MCF 10A (cell line): ENCODE measurements at regions not wholly inside any gene's neighbourhood (a gene's known extent, or its start where the extent isn't known, plus 50 kb on each side); places are given as distances from the start of the nearest gene placed in this dataset.

Experiments used
- BruUV-seq: library from RNA; stranded (reverse); fragments of 400-500 nt; replicated peaks from 2 replicates; lab custom pipeline; 2021; lab: Mats Ljungman, UMichigan
- CTCF ChIA-PET: fragments of 300-600 bp; sonication (Branson Sonifier 250); formaldehyde crosslinking; extraction: SDS; loops from one replicate; lab custom pipeline; 2021; ENCODE audit warnings: antibody characterized with exemption, inconsistent platforms; lab: Yijun Ruan, JAX
- POLR2A ChIA-PET: fragments of 300-600, 350-650 bp; sonication (Branson Sonifier 250); formaldehyde crosslinking; extraction: SDS; loops from one replicate; lab custom pipeline; 2020; ENCODE audit warnings: antibody characterized with exemption, inconsistent platforms; lab: Yijun Ruan, JAX
- DNase-seq: peaks from one replicate; pipeline ENCODE4 v3.0.0-alpha.2; 2018; ENCODE audit not compliant: unreplicated experiment
- H3K27ac Mint-ChIP-seq: one replicate; pipeline ENCODE4 v1.8.0; 2022; ENCODE audit warnings: mild to moderate bottlenecking, low read depth, mixed read lengths; ENCODE audit not compliant: unreplicated experiment
- H3K27me3 Mint-ChIP-seq: one replicate; pipeline ENCODE4 v1.8.0; 2022; ENCODE audit warnings: mixed read lengths; ENCODE audit not compliant: insufficient read depth, unreplicated experiment
- H3K36me3 Mint-ChIP-seq: one replicate; pipeline ENCODE4 v1.8.0; 2022; ENCODE audit warnings: mild to moderate bottlenecking, moderate library complexity, mixed read lengths; ENCODE audit not compliant: insufficient read depth, unreplicated experiment
- H3K4me1 Mint-ChIP-seq: one replicate; pipeline ENCODE4 v1.8.0; 2022; ENCODE audit warnings: mixed read lengths; ENCODE audit not compliant: insufficient read depth, unreplicated experiment
- H3K4me3 Mint-ChIP-seq: one replicate; pipeline ENCODE4 v1.8.0; 2022; ENCODE audit warnings: mild to moderate bottlenecking, moderate library complexity, mixed read lengths; ENCODE audit not compliant: unreplicated experiment
- H3K9me3 Mint-ChIP-seq: one replicate; pipeline ENCODE4 v1.8.0; 2022; ENCODE audit warnings: mixed read lengths; ENCODE audit not compliant: unreplicated experiment
- CTCF ChIP-seq: fragments of 200-600 bp; IDR thresholded peaks from one replicate; pipeline ENCODE4 v1.8.0; 2022; ENCODE audit warnings: antibody characterized with exemption, mild to moderate bottlenecking; ENCODE audit not compliant: unreplicated experiment
- intact Hi-C: fragments of 100-400 bp; cut with micrococcal nuclease; formaldehyde crosslinking; loops from 2 replicates; pipeline ENCODE4 v1.14.1; 2022

GRCh38 chr17:77540531-77540930, 399.8 kb downstream of the SEC14L1 start:
- BruUV-seq: no TSS peak
- no peak for DNase-seq
- Mint-ChIP-seq H3K4me3 (no peak overlapping the region), H3K27ac (no peak overlapping the region), H3K27me3 (peaks cover 44% of the 10 kb centered on the region), H3K4me1 (no peaks in the 10 kb centered on the region), H3K9me3 (no peaks in the 10 kb centered on the region), H3K36me3 (no peaks in the 10 kb centered on the region)
- intact Hi-C loops: loop anchor here (5.0 kb wide), 2 partner anchors 232 to 347 kb away; no protein-coding TSS in a partner anchor
- CTCF ChIA-PET: interaction anchor here (0.7 to 5.3 kb wide), 5 partner anchors 10 to 476 kb away, joined by 3 to 123 read pairs (median 5); no protein-coding TSS in a partner anchor
- POLR2A ChIA-PET: no interaction called here
- no peak for TF ChIP-seq CTCF

- CTCF ChIA-PET: interaction anchor here (0.7 to 5.3 kb wide), 3 partner anchors 11 to 474 kb away, joined by 3 to 123 read pairs (median 5); no protein-coding TSS in a partner anchor
- Mint-ChIP-seq H3K4me1 (no peaks in the 10 kb centered on the region), H3K4me3 (no peak overlapping the region), H3K9me3 (no peaks in the 10 kb centered on the region), H3K27ac (no peak overlapping the region), H3K36me3 (no peaks in the 10 kb centered on the region), H3K27me3 (peaks cover 44% of the 10 kb centered on the region)
- BruUV-seq: no TSS peak
- no peak for TF ChIP-seq CTCF
- intact Hi-C loops: loop anchor here (5.0 kb wide), 2 partner anchors 231 to 346 kb away; no protein-coding TSS in a partner anchor
- POLR2A ChIA-PET: no interaction called here
- DNase-seq: no peak
Observed at GRCh38 chr17:77540975-77541374, 400.2 kb downstream of the SEC14L1 start.

GRCh38 chr17:77542011-77542410, 401.2 kb downstream of the SEC14L1 start:
- intact Hi-C loops: loop anchor here (1.0 to 5.0 kb wide), 4 partner anchors 107 to 472 kb away; no protein-coding TSS in a partner anchor
- no peak for TF ChIP-seq CTCF
- H3K4me1 Mint-ChIP-seq: no peaks in the 10 kb centered on the region
- no peak overlapping the region for H3K4me3 Mint-ChIP-seq
- no peaks in the 10 kb centered on the region for H3K36me3 Mint-ChIP-seq
- DNase-seq: no peak
- no peak overlapping the region for H3K27ac Mint-ChIP-seq
- ChIA-PET CTCF (interaction anchor here (0.6 to 5.3 kb wide), 18 partner anchors 11 to 1351 kb away, joined by 3 to 123 read pairs (median 3); no protein-coding TSS in a partner anchor), POLR2A (interaction anchor here (1.3 to 1.7 kb wide), 3 partner anchors 471 to 499 kb away, joined by 3 to 13 read pairs (median 4); no protein-coding TSS in a partner anchor)
- BruUV-seq: no TSS peak
- peaks cover 44% of the 10 kb centered on the region for H3K27me3 Mint-ChIP-seq
- H3K9me3 Mint-ChIP-seq: no peaks in the 10 kb centered on the region

GRCh38 chr17:77542551-77543490, 402.1 kb downstream of the SEC14L1 start:
- BruUV-seq: no TSS peak

More at GRCh38 chr17:77542551-77543490, 402.1 kb downstream of the SEC14L1 start:
- TF ChIP-seq CTCF: peak; percentile 93
- no peaks in the 10 kb centered on the region for H3K9me3 Mint-ChIP-seq
- H3K4me1 Mint-ChIP-seq: no peaks in the 10 kb centered on the region
- peaks cover 38% of the 10 kb centered on the region for H3K27me3 Mint-ChIP-seq
- peak; percentile 78 for DNase-seq
- H3K27ac Mint-ChIP-seq: no peak overlapping the region
- ChIA-PET POLR2A (interaction anchor here (0.6 to 1.7 kb wide), 7 partner anchors 13 to 498 kb away, joined by 3 to 13 read pairs (median 3); no protein-coding TSS in a partner anchor), CTCF (interaction anchor here (0.6 to 5.3 kb wide), 29 partner anchors 10 to 1352 kb away, joined by 3 to 123 read pairs (median 3); no protein-coding TSS in a partner anchor)
- H3K36me3 Mint-ChIP-seq: no peaks in the 10 kb centered on the region
- intact Hi-C loops: loop anchor here (1.0 to 5.0 kb wide), 4 partner anchors 106 to 471 kb away; no protein-coding TSS in a partner anchor
- H3K4me3 Mint-ChIP-seq: no peak overlapping the region
